ENCODE measurements at regions not wholly inside any gene's neighbourhood (a gene's known extent, or its start where the extent isn't known, plus 50 kb on each side); places are given as distances from the start of the nearest gene placed in this dataset.

- FAIRE-seq: no peak
- no peak overlapping the region for H3K4me2 ChIP-seq
- no peak overlapping the region for H3K27ac ChIP-seq
- ChIA-PET CTCF (interaction anchor here (1.0 to 1.1 kb wide), 3 partner anchors 44 to 163 kb away, joined by 3 read pairs; no protein-coding TSS in a partner anchor), POLR2A (no interaction called here)
- no peaks in the 10 kb centered on the region for H3K9me3 ChIP-seq
- no peaks in the 10 kb centered on the region for H3K4me1 ChIP-seq
- no peak for ATAC-seq
- no peak overlapping the region for H3K4me3 ChIP-seq
- TF ChIP-seq FOSL2 (IDR thresholded peaks at IDR 0.05) (no peak), FOSL2 (CRISPR knock-in tag; IDR thresholded peaks at IDR 0.05) (no peak), RFX5 (IDR thresholded peaks at IDR 0.05) (no peak), NPAS2 (CRISPR knock-in tag; IDR thresholded peaks at IDR 0.05; ENCODE audit: borderline replicate concordance) (no peak), POLR2A (IDR thresholded peaks at IDR 0.05; ENCODE audit: low read length) (no peak), MAX (IDR thresholded peaks at IDR 0.05) (no peak), CBX8 (IDR thresholded peaks at IDR 0.05) (no peak), EHMT2 (IDR thresholded peaks at IDR 0.05; ENCODE audit: low read depth) (no peak), SREBF2 (IDR thresholded peaks at IDR 0.05) (no peak), BCL3 (IDR thresholded peaks at IDR 0.05) (no peak), RCOR1 (IDR thresholded peaks at IDR 0.05; ENCODE audit: low read depth, low read length) (no peak), HEYL (CRISPR knock-in tag; IDR thresholded peaks at IDR 0.05) (no peak), SMC3 (IDR thresholded peaks at IDR 0.05) (no peak), MAZ (IDR thresholded peaks at IDR 0.05; ENCODE audit: borderline replicate concordance, low read depth, low read length) (no peak)
- DNase-seq (ENCODE audit: low read depth in 1 of 2, low spot score in 1 of 2): no peak
- WGBS (ENCODE audit: missing lambda C conversion rate): 29% methylated on average over 10 of the region's 13 CpGs
These were observed 112.5 kb upstream of the RUNX3 start for GRCh38 chr1:25042331-25043227.

GRCh38 chr1:25041916-25042315, 111.8 kb upstream of the RUNX3 start:
- Histone ChIP-seq H3K27ac (no peak overlapping the region), H3K4me2 (no peak overlapping the region), H3K4me1 (no peaks in the 10 kb centered on the region), H3K4me3 (no peak overlapping the region), H3K9me3 (no peaks in the 10 kb centered on the region)
- CTCF ChIA-PET: interaction anchor here (1.0 to 1.1 kb wide), 3 partner anchors 44 to 163 kb away, joined by 3 read pairs; no protein-coding TSS in a partner anchor
- no peak for TF ChIP-seq MYC (IDR thresholded peaks at IDR 0.05; ENCODE audit: borderline replicate concordance, low read length)
- no peak for TF ChIP-seq MAZ (IDR thresholded peaks at IDR 0.05; ENCODE audit: borderline replicate concordance, low read depth, low read length)
- TF ChIP-seq FOSB (CRISPR knock-in tag; IDR thresholded peaks at IDR 0.05): no peak
- no peak for TF ChIP-seq SMC3 (IDR thresholded peaks at IDR 0.05)
- no peak for TF ChIP-seq ELK1 (IDR thresholded peaks at IDR 0.05; ENCODE audit: low read depth, low read length)
- no peak for TF ChIP-seq JUN (IDR thresholded peaks at IDR 0.05)
- no peak for TF ChIP-seq HEYL (CRISPR knock-in tag; IDR thresholded peaks at IDR 0.05)
- TF ChIP-seq EP300 (IDR thresholded peaks at IDR 0.05): no peak
- TF ChIP-seq RCOR1 (IDR thresholded peaks at IDR 0.05; ENCODE audit: low read depth, low read length): no peak
- no peak for TF ChIP-seq CEBPB (IDR thresholded peaks at IDR 0.05)
- no peak for TF ChIP-seq EHMT2 (IDR thresholded peaks at IDR 0.05; ENCODE audit: low read depth)
- no peak for TF ChIP-seq USF2 (IDR thresholded peaks at IDR 0.05)
- TF ChIP-seq CBX8 (IDR thresholded peaks at IDR 0.05): no peak
- TF ChIP-seq HDAC2 (IDR thresholded peaks at IDR 0.05): no peak
- no peak for TF ChIP-seq NR3C1 (IDR thresholded peaks at IDR 0.05)
- TF ChIP-seq HOXA7 (CRISPR knock-in tag; IDR thresholded peaks at IDR 0.05): no peak
- no peak for TF ChIP-seq RARB (CRISPR knock-in tag; IDR thresholded peaks at IDR 0.05)
- no peak for TF ChIP-seq PHF8 (IDR thresholded peaks at IDR 0.05; ENCODE audit: borderline replicate concordance, low read depth)
- no peak for TF ChIP-seq FOXS1 (CRISPR knock-in tag; IDR thresholded peaks at IDR 0.05)
- TF ChIP-seq HOXB5 (CRISPR knock-in tag; IDR thresholded peaks at IDR 0.05): no peak
- no peak for FAIRE-seq
- 23% methylated on average over 3 of the region's 4 CpGs for WGBS (ENCODE audit: missing lambda C conversion rate)
- no peak for DNase-seq (ENCODE audit: low read depth in 1 of 2, low spot score in 1 of 2)
- no peak for ATAC-seq
- POLR2A ChIA-PET: no interaction called here

Measured in A549 (cell line).